ENCODE measurements at regions not wholly inside any gene's neighbourhood (a gene's known extent, or its start where the extent isn't known, plus 50 kb on each side); places are given as distances from the start of the nearest gene placed in this dataset.

DNA sequence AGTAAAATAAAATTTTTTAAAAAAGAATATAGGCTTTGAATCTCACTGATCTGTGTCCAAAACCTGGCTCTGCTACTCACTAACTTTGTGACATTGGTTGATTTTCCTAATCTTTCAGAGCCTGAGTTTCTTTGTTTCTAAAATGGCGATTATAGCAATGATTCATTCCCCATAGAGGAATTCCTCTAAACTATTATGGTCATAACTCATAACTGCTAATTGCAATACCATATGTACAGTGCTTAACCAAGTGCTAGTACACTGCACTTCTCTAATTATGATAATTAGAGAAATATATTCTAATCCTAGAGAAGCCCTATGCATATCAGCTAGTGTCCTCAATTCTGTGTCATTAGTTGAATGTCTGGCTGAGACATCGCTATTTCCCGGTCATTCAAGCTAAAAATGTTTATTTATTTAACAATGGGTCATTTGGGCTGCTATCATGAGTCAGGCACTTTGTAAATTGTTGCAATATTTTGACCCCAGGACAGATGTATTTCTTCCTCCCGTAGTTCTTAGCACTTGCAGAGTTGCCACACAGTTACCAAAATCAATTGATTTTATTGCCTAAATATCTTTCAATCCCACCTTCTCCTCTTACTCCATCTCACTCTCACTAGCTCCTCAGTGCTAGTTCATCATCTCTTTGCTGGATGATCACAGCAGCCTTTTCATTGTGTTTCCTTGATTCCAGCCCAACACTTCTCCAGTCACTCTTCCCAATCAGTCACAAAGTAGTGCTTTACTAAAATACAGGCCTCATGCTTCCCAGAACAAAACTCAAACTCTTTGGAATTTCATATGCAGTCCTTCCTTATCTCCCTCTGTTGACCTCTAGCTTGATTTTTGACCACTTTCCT lies 200.9 kb upstream of the PAPPA start:
- no peak overlapping the region for H2AFZ ChIP-seq (ENCODE audit: low read depth, low read length)
- no peaks in the 10 kb centered on the region for H3K27me3 ChIP-seq (ENCODE audit: low read depth, low read length)
- H3K27ac ChIP-seq (ENCODE audit: low read length): no peak overlapping the region

DNA sequence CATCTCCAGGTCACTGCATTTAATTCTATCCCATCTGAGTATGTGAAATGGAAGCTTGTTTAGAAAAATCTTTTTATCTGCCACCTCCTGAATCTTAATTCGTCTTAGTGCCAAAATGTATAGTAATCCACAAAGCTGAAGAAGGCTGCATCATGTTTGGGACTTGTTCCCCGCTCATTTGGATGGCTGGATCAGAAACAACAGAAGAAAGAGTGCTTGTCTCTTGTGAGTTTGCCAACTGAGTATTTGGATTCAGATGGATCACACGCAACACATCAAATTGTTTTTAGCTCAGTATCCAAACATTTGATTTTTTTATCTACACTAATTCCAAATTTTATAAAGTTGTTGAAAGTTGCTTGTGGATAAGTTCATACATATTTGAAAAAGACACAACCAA lies 197.2 kb upstream of the PAPPA start:
- Histone ChIP-seq H3K79me2 (ENCODE audit: low read length) (no peaks in the 10 kb centered on the region), H3K9ac (ENCODE audit: low read length) (no peak overlapping the region), H3K4me1 (ENCODE audit: low read length) (no peaks in the 10 kb centered on the region), H3K9me3 (ENCODE audit: insufficient read depth, low read length) (no peaks in the 10 kb centered on the region), H3K4me2 (ENCODE audit: low read length) (no peak overlapping the region), H3K4me3 (ENCODE audit: low read length) (no peak overlapping the region), H3K27me3 (ENCODE audit: low read depth, low read length) (no peaks in the 10 kb centered on the region), H2AFZ (ENCODE audit: low read depth, low read length) (no peak overlapping the region), H3K27ac (ENCODE audit: low read length) (no peak overlapping the region), H4K20me1 (ENCODE audit: insufficient read depth, low read length) (no peaks in the 10 kb centered on the region), H3K36me3 (replicated peaks; ENCODE audit: low read depth, low read length) (no peaks in the 10 kb centered on the region)
- TF ChIP-seq, protein P1, sequence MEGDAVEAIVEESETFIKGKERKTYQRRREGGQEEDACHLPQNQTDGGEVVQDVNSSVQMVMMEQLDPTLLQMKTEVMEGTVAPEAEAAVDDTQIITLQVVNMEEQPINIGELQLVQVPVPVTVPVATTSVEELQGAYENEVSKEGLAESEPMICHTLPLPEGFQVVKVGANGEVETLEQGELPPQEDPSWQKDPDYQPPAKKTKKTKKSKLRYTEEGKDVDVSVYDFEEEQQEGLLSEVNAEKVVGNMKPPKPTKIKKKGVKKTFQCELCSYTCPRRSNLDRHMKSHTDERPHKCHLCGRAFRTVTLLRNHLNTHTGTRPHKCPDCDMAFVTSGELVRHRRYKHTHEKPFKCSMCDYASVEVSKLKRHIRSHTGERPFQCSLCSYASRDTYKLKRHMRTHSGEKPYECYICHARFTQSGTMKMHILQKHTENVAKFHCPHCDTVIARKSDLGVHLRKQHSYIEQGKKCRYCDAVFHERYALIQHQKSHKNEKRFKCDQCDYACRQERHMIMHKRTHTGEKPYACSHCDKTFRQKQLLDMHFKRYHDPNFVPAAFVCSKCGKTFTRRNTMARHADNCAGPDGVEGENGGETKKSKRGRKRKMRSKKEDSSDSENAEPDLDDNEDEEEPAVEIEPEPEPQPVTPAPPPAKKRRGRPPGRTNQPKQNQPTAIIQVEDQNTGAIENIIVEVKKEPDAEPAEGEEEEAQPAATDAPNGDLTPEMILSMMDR (IDR thresholded peaks at IDR 0.05; ENCODE audit: low read depth, low read length): no peak
- TF ChIP-seq EZH2phosphoT487 (IDR thresholded peaks at IDR 0.05; ENCODE audit: low read depth): no peak

More for the DNA sequence above, 200.9 kb upstream of the PAPPA start:
- no peak overlapping the region for H3K4me2 ChIP-seq (ENCODE audit: low read length)
- no peaks in the 10 kb centered on the region for H3K36me3 ChIP-seq (replicated peaks; ENCODE audit: low read depth, low read length)
- no peak overlapping the region for H3K9ac ChIP-seq (ENCODE audit: low read length)
- H3K4me1 ChIP-seq (ENCODE audit: low read length): no peaks in the 10 kb centered on the region
- H3K9me3 ChIP-seq (ENCODE audit: insufficient read depth, low read length): no peaks in the 10 kb centered on the region
- no peaks in the 10 kb centered on the region for H3K79me2 ChIP-seq (ENCODE audit: low read length)
- TF ChIP-seq, protein P1 (IDR thresholded peaks at IDR 0.05; ENCODE audit: low read depth, low read length): no peak
- H3K4me3 ChIP-seq (ENCODE audit: low read length): no peak overlapping the region
- no peaks in the 10 kb centered on the region for H4K20me1 ChIP-seq (ENCODE audit: insufficient read depth, low read length)

DNA sequence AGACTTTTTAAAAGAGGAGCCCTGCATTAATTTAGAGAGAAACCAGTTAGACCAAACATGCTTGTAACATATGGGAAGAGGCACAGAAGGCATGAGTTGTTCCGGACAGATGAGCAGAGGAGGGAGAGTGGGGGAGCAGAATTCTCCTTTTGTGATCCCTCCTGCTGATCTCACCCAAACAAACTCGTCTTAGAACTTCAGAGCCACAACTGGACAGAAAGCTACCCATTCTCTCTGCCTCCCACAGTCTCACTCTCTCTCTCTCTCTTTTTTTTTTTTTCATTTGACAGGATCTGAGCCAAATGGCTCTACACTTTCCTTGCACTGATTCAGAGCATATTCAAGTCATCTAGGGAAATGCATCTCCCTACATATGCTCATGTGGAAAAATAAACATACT lies 196.0 kb upstream of the PAPPA start:
- Histone ChIP-seq H3K9me3 (ENCODE audit: insufficient read depth, low read length) (no peaks in the 10 kb centered on the region), H3K4me3 (ENCODE audit: low read length) (no peak overlapping the region), H3K27me3 (ENCODE audit: low read depth, low read length) (no peaks in the 10 kb centered on the region), H3K4me2 (ENCODE audit: low read length) (no peak overlapping the region), H3K9ac (ENCODE audit: low read length) (no peak overlapping the region), H3K4me1 (ENCODE audit: low read length) (no peaks in the 10 kb centered on the region), H2AFZ (ENCODE audit: low read depth, low read length) (no peak overlapping the region), H3K36me3 (replicated peaks; ENCODE audit: low read depth, low read length) (no peaks in the 10 kb centered on the region), H3K79me2 (ENCODE audit: low read length) (no peaks in the 10 kb centered on the region), H4K20me1 (ENCODE audit: insufficient read depth, low read length) (no peaks in the 10 kb centered on the region), H3K27ac (ENCODE audit: low read length) (no peak overlapping the region)
- TF ChIP-seq EZH2phosphoT487 (IDR thresholded peaks at IDR 0.05; ENCODE audit: low read depth): no peak
- TF ChIP-seq, protein P1 (IDR thresholded peaks at IDR 0.05; ENCODE audit: low read depth, low read length): no peak

DNA sequence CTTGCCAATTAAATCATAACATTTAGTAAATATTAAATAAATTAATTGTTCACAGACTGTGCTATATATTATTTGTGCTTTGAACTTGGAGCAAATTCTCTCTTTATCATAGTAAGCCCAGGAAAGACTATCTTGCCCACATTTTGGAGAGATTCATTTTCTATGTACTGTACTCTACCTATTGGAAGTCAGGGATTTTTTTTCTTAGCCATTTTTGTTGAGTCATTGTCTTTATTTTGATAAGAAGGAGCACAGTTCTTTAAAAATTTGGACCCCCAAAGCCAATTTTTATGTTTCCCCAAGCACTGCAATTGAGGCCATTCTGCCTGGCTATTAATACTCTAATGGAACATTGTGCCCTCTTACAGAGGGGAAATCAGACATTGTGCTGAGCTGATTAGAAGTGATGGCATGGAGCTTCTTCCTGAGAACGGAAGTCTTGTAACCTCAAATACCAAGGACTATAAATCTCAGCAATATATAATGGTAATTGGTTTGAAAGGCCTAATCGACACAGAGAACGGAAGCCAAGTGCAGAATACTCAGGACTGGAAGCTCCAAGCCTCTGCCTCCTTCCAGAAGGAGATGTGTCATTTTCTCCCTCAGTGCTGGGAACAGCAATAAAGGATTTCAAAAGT lies 188.8 kb upstream of the PAPPA start:
- Histone ChIP-seq H3K9me3 (ENCODE audit: insufficient read depth, low read length) (no peaks in the 10 kb centered on the region), H3K4me2 (ENCODE audit: low read length) (no peak overlapping the region), H3K36me3 (replicated peaks; ENCODE audit: low read depth, low read length) (no peaks in the 10 kb centered on the region), H2AFZ (ENCODE audit: low read depth, low read length) (no peak overlapping the region), H4K20me1 (ENCODE audit: insufficient read depth, low read length) (no peaks in the 10 kb centered on the region), H3K79me2 (ENCODE audit: low read length) (no peaks in the 10 kb centered on the region), H3K4me1 (ENCODE audit: low read length) (no peaks in the 10 kb centered on the region; the same call in 1 of the 2 replicates), H3K27ac (ENCODE audit: low read length) (no peak overlapping the region), H3K9ac (ENCODE audit: low read length) (no peak overlapping the region), H3K27me3 (ENCODE audit: low read depth, low read length) (no peaks in the 10 kb centered on the region), H3K4me3 (ENCODE audit: low read length) (no peak overlapping the region)
- TF ChIP-seq EZH2phosphoT487 (IDR thresholded peaks at IDR 0.05; ENCODE audit: low read depth): no peak
- TF ChIP-seq, protein P1 (IDR thresholded peaks at IDR 0.05; ENCODE audit: low read depth, low read length): no peak

Data from OCI-LY3 (cell line).